HG03175 (cell line): ENCODE measurements at regions not wholly inside any gene's neighbourhood (a gene's known extent, or its start where the extent isn't known, plus 50 kb on each side); places are given as distances from the start of the nearest gene placed in this dataset.
A peak's percentile ranks its signal among the peaks of the same experiment; 100 is the strongest.
"Not testable (repeated sequence)": the region's sequence is repeated elsewhere in the genome, so short reads cannot be mapped to it uniquely, and the experiment has no call there.

Experiments
- ATAC-seq: cut with Tn5 transposase; IDR thresholded peaks from one replicate; pipeline ENCODE4 v1.9.1; 2021; ENCODE audit warnings: mild to moderate bottlenecking, moderate library complexity; ENCODE audit not compliant: unreplicated experiment

DNA sequence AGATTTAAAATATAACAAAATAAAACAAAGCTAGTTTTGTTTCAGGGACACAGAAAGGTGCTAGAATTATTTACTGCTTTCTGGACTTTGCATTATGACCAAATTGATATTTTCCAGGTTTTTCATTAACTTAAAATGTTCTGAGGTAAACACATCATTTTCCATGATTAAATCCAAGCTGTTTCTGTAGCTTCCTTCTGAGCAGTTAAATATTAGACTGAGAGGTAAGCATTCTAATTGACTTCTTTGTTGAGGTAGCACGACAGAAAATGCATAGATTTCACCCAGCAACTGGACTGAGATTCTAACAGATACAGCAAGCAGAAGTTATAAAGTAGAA, 98.3 kb downstream of the BMP4 start:
- no peak for ATAC-seq

DNA sequence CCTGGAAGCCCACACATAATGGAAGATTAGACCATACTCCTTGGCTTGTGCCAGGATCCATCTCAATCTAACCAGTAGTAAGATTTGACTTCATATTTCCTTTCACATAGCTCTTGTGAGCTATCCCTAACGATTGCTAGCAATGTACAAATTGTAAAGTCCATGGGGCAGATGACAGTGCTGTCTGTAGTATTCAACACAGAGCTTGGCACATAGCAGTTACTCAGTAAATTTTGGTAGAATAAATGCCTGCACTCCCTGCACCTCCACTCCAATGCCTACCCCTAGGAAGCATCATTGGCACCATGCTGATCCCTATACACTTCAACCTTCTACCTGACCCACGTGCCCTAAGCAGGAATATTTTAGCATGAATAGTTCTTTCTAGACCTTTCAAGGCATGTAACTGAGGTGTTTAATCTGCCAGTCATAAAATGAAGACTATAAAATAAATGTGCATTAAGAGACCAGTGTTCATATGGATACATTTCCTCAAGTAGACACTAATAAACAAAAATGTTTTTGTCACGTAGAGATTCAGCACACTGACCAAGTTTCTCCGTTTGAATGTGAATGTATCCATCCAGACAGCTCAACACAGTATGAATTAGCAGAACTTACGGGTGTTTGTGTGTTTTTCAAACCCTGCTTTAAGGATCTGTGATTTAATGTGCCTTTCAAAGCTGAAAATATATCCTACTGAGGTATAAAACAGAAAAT, 98.8 kb downstream of the BMP4 start:
- no peak for ATAC-seq

DNA sequence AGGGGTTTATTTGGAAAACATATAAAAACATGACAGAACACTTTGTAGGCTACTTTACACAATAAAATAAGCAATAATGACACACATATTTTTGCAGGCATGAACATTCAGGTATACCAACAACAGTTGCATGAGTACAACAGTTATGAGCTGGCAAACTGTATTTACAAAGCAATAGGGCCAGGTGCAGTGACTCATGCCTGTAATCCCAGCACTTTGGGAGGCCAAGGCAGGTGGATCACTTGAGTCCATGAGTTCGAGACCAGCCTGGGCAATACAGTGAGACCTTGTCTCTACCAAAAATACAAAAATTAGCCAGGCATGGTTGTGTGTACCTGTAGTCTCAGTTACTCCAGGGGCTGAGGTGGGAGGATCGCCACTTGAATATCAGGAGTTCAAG, 101.1 kb downstream of the BMP4 start:
- no peak for ATAC-seq

DNA sequence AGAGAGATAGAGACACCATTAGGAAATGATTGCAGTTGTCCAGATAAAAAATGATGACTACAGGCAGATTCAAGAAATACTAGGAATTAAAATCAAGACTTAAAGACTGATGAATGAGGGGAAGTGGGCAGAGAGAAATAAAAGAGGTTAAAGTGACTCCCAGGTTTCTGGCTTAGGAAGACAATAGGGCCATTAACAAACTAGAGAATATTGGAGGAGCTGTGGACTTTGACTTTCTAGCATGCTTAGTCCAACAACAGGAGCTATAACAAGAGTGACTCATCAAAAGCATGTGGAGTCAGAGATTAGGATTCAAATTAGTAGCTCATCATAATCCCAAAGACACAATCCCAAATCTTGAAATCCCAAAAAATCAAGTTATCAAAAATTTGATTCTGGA, 101.5 kb downstream of the BMP4 start:
- ATAC-seq, result no peak

DNA sequence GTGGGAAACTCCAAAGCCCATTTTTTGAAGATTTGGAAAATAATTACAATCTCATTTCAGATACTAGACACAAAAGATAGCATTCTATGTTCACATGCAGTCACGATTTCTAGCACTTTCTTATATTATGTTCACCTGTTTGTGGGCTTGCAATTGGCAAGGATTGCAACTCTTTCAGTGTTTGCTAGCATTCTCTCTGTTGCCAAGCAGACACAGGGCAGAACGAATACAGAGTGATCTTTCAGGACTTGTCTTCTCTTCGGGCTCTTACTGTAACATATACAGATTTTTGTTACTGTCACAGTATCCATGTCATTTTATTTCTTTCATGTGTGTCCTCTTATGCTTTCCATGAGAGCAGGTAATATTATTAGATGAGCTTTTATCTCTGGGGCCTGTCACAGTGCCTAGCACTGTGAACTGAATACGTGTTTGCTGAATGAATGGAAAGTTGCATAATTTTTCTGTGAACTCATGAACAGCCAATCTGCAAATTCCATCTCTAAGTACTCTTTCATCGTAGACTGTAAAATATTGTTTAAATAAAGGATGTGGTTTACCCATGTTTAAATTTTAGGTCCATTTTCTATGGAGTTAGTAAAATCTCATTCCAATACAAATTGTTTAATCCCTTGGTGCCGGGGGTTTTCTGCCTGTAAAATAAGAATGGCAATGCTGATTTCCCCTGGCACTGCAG, 105.1 kb downstream of the BMP4 start:
- ATAC-seq, result no peak

DNA sequence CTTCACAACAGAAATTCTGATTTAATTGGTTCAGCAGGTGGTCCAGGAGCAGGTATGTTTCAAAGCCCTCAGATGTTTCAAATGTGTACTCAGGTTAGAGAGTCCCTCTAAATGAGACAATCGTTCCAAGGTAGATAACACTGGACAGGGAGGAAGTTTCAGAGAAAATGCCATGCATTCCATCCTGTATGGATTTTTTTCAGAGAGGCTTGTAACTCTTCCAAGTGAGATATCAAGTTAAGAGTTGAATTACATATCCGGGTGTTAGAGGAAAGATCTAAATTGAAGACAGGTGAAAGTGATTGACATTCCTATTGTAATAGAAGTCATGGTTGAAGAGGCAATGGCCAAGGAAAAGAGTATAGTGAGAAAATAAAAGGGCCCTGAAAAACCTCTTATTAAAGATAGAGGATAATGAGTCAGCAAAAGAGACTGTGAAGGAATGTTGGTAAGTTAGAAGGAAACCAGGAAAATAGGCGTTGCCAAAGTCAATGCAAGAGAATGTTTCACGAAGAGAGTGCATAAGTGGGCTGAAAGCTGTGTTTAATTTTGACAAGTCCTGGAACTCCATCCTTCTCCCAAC, 105.8 kb downstream of the BMP4 start:
- ATAC-seq, result no peak

DNA sequence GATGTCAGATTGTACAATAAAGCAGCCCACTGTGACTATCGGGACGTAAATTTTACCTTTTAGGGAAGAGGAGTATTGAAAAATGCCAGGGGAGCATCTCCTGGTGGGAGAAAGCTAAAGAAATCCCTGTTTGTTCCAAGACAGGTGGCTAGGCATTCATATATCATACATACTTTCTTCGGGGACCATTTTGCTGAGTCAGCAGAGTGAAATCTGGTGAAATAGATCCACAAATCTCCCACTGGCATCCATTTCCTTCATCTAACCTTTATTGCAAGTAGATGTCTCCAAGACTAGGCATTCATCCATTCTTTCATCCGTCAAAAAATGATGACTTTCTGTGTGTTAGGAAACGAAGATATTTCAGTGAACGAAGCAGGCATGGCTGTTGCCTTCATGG, 107.1 kb downstream of the BMP4 start:
- ATAC-seq, result no peak

DNA sequence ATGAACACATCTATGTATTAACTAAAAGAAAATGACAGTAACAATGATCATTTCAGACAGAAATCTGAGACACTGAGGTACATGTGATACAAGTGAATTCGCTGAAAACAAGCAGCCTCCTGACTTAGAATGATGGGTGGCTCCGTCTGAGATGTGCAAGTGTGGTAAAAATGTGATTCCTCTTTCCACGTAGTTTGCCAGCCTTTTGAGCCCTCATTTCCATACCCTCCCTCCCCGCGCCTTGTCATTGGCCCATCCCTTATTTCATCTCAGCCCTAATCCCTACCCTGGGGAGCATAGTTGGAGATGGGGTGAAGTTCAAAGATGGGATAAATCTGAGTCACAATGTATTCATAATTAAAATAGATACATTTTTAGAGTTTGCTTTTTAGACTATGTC, 107.8 kb downstream of the BMP4 start:
- ATAC-seq, result no peak

DNA sequence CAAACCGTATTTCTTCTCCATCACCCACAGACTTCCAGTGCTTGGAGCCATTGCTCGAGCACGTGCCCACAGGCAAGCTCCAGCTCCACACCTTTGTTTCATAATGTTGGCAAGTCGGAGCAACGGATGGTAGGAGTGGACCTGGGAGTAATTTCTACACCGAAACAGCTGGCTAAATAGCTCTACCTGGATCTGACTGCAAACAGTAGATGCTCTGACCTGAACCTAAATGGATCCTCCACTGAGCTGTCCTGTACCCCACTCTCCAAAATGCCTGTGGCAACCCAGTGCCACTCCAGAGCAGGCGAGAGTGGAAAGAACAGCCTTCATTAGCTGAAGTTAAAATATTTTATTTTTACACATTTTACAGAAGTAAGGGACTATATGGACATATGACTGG, 108.7 kb downstream of the BMP4 start:
- no peak for ATAC-seq

DNA sequence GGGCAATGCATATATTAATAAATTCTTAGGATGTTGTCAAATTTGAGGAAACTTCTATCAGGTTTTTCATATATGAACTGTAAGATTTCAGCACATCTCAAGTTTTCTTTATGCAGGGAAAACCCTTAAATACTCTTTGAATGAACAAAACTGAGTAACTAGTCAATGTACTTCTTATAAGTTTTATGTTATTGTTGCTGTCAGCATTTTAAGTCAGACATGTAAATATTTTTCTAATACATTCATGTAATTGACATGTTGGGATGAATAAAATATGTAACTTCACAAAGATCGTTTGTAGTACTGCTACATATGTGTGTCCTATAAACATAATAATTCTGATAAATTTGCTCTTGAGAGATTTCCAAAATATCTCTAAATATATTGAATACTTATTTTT, 109.6 kb downstream of the BMP4 start:
- no peak for ATAC-seq

DNA sequence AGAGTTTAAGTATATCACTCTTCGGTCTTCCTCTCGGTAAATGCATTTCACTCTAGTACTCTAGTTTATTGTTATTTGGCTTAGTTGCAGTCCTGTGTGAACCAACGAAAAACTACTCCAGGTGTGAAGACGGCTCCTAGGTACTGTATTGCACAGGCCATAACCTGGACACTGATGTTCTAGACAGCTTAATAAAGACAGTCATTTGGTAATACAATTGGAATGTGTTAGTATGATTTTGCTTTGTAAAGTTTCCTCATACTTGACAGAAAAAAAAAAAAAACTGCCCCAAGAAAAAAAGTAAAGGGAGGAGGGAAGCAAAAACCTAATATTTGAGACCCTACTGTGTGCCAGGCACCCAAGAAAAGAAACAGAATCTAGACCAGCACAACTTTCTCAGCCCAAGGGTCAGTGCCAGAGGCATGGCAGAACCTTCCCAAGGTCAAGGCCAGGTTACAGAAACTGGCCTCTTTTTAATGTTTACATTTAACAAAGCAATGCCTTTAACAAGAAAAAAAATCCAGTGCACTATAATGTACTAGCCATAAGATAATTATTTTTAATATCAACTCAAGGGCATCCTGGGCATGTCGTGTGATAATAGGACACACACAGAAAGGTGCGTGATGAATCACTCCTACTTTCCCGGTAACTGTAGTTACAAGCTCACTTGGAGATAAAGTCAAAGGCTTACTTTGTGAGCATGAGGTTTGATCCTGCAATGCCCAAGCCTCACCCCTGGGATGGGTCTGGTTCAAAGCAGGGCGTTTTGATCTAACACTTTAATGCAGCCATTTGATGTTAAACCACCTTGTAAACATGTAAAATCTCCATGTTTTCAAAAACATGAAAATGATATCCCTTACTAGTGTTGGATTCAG, 110.6 kb downstream of the BMP4 start:
- no peak for ATAC-seq

DNA sequence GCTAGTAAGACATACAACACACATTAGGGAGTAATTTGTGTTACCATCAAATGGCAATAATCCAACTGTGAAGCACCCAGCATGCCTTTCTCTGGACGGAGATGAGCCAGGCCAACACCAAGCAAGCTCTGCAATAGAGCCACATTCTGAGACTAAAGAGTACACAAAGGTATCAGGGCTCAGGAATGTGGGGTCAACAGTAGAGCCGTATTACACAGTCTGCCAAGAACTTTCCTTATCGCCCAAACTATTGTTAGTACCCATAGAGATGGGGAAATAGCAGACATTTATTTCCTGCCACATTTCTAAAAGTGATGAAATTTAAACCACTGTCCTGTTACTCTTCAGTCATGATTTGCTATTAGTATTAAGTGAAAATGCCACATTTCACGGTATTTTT, 113.7 kb downstream of the BMP4 start:
- ATAC-seq, result no peak

DNA sequence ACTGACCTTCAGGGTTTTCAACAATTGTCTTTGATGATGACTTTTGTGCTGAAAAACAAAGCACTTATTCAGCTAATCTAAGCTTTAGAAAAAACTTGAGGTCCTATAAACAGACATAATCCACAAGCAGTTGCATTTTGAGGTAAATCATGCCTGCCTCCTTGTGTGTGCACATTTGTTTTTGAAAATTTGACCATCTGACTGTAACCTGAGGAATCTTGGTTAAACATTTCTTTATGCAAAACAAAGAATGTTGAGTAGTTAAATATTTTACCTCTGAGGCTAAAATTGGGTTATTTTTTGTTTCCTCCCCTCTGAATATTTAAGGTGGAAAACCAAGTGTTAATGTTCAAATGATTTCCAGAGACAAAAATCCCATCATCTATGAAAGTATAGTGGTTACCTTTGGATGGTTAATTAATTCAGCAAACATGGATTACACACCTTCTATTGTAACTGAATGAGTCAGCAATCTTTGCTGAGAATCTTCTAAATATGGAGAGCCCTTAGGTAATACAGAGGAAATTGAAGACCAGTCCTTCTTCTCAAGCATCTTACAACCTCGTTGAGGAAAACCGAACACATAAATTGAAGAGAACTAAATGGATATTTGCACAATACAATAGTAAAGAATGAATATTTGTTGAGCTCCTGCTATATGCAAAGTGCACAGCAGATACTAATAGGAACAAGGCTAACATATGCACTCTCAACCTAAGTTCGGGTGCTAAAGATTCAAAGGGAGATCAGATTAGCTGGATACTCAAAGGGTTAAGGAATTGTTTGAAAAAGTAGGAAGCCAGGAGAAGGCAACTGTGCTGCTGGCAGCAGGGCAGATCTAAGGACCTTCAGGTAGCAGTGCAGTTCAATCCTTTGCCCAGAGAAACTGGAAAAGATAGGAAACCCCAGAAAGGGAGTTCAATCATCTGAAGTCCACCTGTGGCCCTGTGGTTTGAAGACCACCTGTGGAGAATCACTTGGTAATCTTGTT, 115.2 kb downstream of the BMP4 start:
- no peak for ATAC-seq

DNA sequence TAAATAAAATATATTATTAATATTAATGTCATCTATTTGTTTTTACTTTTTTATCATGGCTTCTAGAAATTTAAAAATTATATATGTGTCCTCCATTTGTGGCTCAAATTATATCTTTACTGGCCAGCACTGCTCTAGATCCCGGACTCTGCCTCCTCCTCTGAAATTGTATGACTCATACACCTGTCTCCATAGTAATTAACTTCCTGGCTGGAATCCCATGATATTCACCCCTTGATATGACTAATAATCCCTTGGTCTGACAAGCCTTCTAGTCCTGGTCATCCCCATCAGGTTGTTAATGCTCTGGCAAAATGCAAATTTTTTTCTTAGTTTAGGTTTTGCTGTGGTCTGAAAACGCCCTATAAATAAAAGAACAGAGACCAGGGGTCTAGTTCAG, 116.2 kb downstream of the BMP4 start:
- no peak for ATAC-seq

DNA sequence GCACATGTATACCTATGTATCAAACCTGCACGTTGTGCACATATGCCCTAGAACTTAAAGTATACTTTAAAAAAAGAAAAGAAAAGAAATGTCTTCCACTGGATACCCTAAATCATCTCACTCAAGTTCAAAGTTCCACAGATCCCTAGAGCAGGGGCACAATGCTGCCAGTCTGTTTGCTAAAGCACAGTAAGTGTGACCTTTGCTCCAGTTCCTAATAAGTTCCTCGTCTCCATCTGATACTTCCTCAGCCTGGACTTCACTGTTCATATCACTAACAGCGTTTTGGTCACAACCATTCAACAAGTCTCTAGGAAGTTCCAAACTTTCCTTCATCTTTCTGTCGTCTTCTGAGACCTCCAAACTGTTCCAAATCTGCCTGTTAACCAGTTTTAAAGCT, 118.3 kb downstream of the BMP4 start:
- ATAC-seq, result no peak

DNA sequence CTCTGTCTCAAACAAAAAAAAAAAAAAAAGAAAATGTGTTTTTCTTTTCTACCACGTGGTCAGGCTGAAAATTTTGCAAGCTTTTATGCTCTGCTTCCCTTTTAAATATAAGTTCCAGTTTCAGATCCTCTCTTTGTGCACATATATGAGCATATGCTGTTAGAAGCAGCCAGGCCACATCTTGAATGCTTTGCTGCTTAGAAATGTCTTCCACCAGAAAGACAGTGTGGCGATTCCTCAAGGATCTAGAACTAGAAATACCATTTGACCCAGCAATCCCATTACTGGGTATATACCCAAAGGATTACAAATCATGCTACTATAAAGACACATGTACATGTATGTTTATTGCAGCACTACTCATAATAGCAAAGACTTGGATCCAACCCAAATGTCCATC, 119.0 kb downstream of the BMP4 start:
- ATAC-seq, result not testable (repeated sequence)

DNA sequence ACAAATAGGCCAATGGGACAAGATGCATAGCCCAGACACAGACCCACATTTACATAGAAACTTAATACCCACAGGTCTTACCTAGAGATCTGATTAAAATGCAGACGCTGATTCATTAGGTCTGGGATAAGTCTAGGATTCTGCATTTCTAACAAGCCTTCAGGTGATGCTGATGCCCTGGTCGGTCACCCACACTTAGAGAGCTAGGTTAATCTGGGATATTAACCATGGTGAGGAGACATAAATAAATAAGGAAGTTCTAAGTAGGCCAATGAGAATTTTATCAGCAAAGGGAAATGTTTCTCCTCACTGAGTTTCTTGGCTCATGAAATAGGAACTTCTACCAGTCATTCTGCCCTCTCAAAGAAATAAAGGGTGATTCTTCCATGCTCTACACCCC, 120.1 kb downstream of the BMP4 start:
- ATAC-seq, result no peak

DNA sequence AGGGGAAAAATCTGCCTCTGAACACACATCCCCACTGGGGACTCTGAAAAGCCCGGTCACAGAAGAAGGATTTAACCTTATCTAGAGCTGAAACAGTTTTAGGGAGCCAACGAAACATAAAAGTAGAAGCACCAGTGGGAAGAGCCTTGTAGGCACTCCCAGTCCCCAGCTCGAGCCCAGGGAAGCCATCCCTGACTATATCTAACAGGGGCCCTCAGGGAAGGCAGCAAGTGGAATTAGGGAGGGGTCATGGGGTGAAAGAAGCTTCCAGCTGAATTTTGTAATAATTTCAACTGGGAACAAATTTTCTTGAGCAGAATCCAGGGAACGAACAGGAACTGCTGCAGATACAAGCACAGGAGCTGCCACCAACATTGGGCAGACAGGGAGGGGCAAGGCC, 127.8 kb downstream of the BMP4 start:
- ATAC-seq, result no peak

DNA sequence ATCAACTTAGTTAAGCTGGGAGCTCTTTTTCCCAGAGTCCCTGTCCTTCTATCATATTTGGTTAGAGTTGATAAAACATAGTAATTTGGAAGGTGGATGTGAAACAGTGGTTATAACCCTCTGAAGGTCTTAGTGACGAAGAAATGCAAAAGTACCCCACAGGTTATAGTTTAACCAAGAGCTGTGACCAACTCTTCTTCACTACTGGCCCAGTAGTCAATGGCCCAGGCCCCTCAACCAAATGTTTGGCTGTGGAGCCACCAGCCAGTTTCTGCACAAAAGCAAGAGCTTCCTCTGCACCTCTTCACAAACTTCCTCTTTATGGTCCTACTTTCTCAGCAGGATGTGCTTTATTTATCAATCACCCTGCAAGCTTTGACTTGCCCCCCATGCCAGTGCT, 132.6 kb downstream of the BMP4 start:
- ATAC-seq, result peak; percentile 85

DNA sequence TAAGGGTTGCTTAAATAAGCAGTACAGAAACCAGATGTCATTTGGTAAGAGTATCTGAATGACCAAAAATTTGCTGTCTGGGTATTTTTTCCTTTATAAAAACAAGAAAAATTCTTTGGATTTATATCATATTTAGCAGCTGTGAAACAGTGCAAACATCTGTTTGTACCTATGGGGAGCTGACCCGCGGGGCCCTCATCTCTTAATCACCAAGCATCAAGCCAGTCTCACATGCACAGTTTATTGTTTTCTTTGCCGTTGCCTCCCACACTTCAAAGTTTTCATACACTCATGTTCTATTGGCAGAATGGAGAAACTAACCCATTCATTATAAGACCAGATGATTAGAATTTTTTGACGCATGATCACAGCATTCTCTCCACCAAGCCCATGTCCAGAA, 142.2 kb downstream of the BMP4 start:
- no peak for ATAC-seq
